ENCODE measurements at regions not wholly inside any gene's neighbourhood (a gene's known extent, or its start where the extent isn't known, plus 50 kb on each side); places are given as distances from the start of the nearest gene placed in this dataset.

GRCh38 chr12:17550011-17550410 lies 540.0 kb downstream of the RERGL start:
- intact Hi-C loops (cut with micrococcal nuclease): no loop called here
- no peak for ATAC-seq
- no peak overlapping the region for H3K4me2 ChIP-seq (ENCODE audit: insufficient read depth, low read length)
- no peak overlapping the region for H3K27ac ChIP-seq (ENCODE audit: extremely low read depth, low read depth, low read length)
- ChIA-PET CTCF (ENCODE audit: low intra/inter-chr PET ratio) (no interaction called here), POLR2A (no interaction called here)
- no peak overlapping the region for H3K4me3 ChIP-seq
- no peak for DNase-seq (ENCODE audit: extremely low read depth in 1 of 4, low spot score in 3 of 4)
- no peaks in the 10 kb centered on the region for H3K79me2 ChIP-seq (ENCODE audit: control insufficient read depth, insufficient read depth, low read length)
- no peak overlapping the region for H3K9ac ChIP-seq (ENCODE audit: insufficient read depth in 1 of 2, low read depth in 2 of 2, low read length in 2 of 2)
- no TSS peak for BruUV-seq (replicated peaks)
- TF ChIP-seq NCOA1 (IDR thresholded peaks at IDR 0.05; ENCODE audit: low read depth): no peak
- peak; percentile 75 for TF ChIP-seq TFE3 (CRISPR knock-in tag; IDR thresholded peaks at IDR 0.05)
- no peaks in the 10 kb centered on the region for H3K4me1 ChIP-seq (replicated peaks in 1 of 2; ENCODE audit: control insufficient read depth in 2 of 2, insufficient read depth in 2 of 2, low read length in 2 of 2)
- no peaks in the 10 kb centered on the region for H3K9me1 ChIP-seq (ENCODE audit: control insufficient read depth, insufficient read depth, low read length)
- no peaks in the 10 kb centered on the region for H3K36me3 ChIP-seq (ENCODE audit: control insufficient read depth, insufficient read depth, low read length)
- no peaks in the 10 kb centered on the region for H3K9me3 ChIP-seq (replicated peaks; ENCODE audit: control insufficient read depth, insufficient read depth, low read depth, low read length)
- FAIRE-seq: no peak
- no peaks in the 10 kb centered on the region for H4K20me1 ChIP-seq (replicated peaks; ENCODE audit: control insufficient read depth, insufficient read depth, low read length)
- WGBS (ENCODE audit: insufficient coverage, low coverage, missing lambda C conversion rate): 8% methylated on average over 1 of the region's 1 CpG
- in situ Hi-C loops (cut with MboI): no loop called here
- no peak overlapping the region for H2AFZ ChIP-seq (ENCODE audit: low read depth, low read length)
- no peaks in the 10 kb centered on the region for H3K27me3 ChIP-seq (ENCODE audit: control insufficient read depth in 2 of 2, insufficient read depth in 2 of 2, low read length in 2 of 2)

- 0% methylated on average over 2 of the region's 2 CpGs for WGBS (ENCODE audit: insufficient coverage, low coverage, missing lambda C conversion rate)
- DNase-seq (ENCODE audit: extremely low read depth in 1 of 4, low spot score in 3 of 4): no peak
- no TSS peak for BruUV-seq (replicated peaks)
- TF ChIP-seq TCF7 (IDR thresholded peaks at IDR 0.05; ENCODE audit: borderline replicate concordance) (no peak), ZBTB34 (CRISPR knock-in tag; IDR thresholded peaks at IDR 0.05) (no peak), MYNN (IDR thresholded peaks at IDR 0.05) (no peak), MYNN (CRISPR knock-in tag; IDR thresholded peaks at IDR 0.05) (no peak), MNT (conservative IDR thresholded peaks at IDR 0.05) (no peak), ZHX1 (conservative IDR thresholded peaks at IDR 0.05; ENCODE audit: low read length) (no peak), ZNF124 (CRISPR knock-in tag; IDR thresholded peaks at IDR 0.05) (no peak), NFIX (CRISPR knock-in tag; IDR thresholded peaks at IDR 0.05; ENCODE audit: low read depth) (no peak)
These were observed 549.1 kb downstream of the RERGL start for GRCh38 chr12:17540921-17541320.

More at GRCh38 chr12:17540921-17541320, 549.1 kb downstream of the RERGL start:
- no peaks in the 10 kb centered on the region for H3K27me3 ChIP-seq (ENCODE audit: control insufficient read depth in 2 of 2, insufficient read depth in 2 of 2, low read length in 2 of 2)
- no peak overlapping the region for H2AFZ ChIP-seq (ENCODE audit: low read depth, low read length)
- no peak overlapping the region for H3K27ac ChIP-seq (ENCODE audit: extremely low read depth, low read depth, low read length)
- H3K9me3 ChIP-seq (replicated peaks; ENCODE audit: control insufficient read depth, insufficient read depth, low read depth, low read length): no peaks in the 10 kb centered on the region
- no peaks in the 10 kb centered on the region for H3K9me1 ChIP-seq (ENCODE audit: control insufficient read depth, insufficient read depth, low read length)
- no peaks in the 10 kb centered on the region for H4K20me1 ChIP-seq (replicated peaks; ENCODE audit: control insufficient read depth, insufficient read depth, low read length)
- intact Hi-C loops (cut with micrococcal nuclease) (no loop called here), in situ Hi-C loops (cut with MboI) (no loop called here)
- no peak overlapping the region for H3K4me2 ChIP-seq (ENCODE audit: insufficient read depth, low read length)
- H3K36me3 ChIP-seq (ENCODE audit: control insufficient read depth, insufficient read depth, low read length): no peaks in the 10 kb centered on the region
- no peak overlapping the region for H3K4me3 ChIP-seq
- H3K79me2 ChIP-seq (ENCODE audit: control insufficient read depth, insufficient read depth, low read length): no peaks in the 10 kb centered on the region
- no peak for ATAC-seq
- ChIA-PET CTCF (ENCODE audit: low intra/inter-chr PET ratio) (no interaction called here), POLR2A (no interaction called here)
- FAIRE-seq: no peak
- H3K4me1 ChIP-seq (replicated peaks in 1 of 2; ENCODE audit: control insufficient read depth in 2 of 2, insufficient read depth in 2 of 2, low read length in 2 of 2): no peaks in the 10 kb centered on the region
- H3K9ac ChIP-seq (ENCODE audit: insufficient read depth in 1 of 2, low read depth in 2 of 2, low read length in 2 of 2): no peak overlapping the region

Data from K562 (cell line).